Urothelium cell line (cell line): ENCODE measurements at regions not wholly inside any gene's neighbourhood (a gene's known extent, or its start where the extent isn't known, plus 50 kb on each side); places are given as distances from the start of the nearest gene placed in this dataset.
"Not testable (repeated sequence)": the region's sequence is repeated elsewhere in the genome, so short reads cannot be mapped to it uniquely, and the experiment has no call there.

ENCODE experiments used
- DNase-seq: peaks from one replicate; pipeline ENCODE4 v3.0.0; 2011; ENCODE audit warnings: low spot score, mixed read lengths
- FAIRE-seq: peaks from 2 replicates; lab custom pipeline; 2011; peaks lifted over from hg19 to GRCh38; lab: Jason Lieb, UNC

- FAIRE-seq (no peak), DNase-seq (no peak)
These were observed 266.0 kb downstream of the CD83 start for GRCh38 chr6:14383393-14384174.

GRCh38 chr6:14384175-14384949, 266.8 kb downstream of the CD83 start:
- DNase-seq, result no peak
- no peak for FAIRE-seq

GRCh38 chr6:14386263-14386662, 268.7 kb downstream of the CD83 start:
- FAIRE-seq (no peak), DNase-seq (no peak)

- FAIRE-seq (no peak), DNase-seq (no peak)
These were observed 269.1 kb downstream of the CD83 start for GRCh38 chr6:14386668-14387067.

GRCh38 chr6:14388371-14388770, 270.8 kb downstream of the CD83 start:
- no peak for DNase-seq
- no peak for FAIRE-seq

GRCh38 chr6:14389776-14390175, 272.2 kb downstream of the CD83 start:
- FAIRE-seq, DNase-seq: not testable (repeated sequence)

GRCh38 chr6:14390805-14391204, 273.2 kb downstream of the CD83 start:
- no peak for DNase-seq
- FAIRE-seq, result no peak

GRCh38 chr6:14393910-14394309, 276.3 kb downstream of the CD83 start:
- FAIRE-seq (no peak), DNase-seq (no peak)

GRCh38 chr6:14396392-14396791, 278.8 kb downstream of the CD83 start:
- no peak for FAIRE-seq
- no peak for DNase-seq

- DNase-seq, result no peak
- FAIRE-seq, result no peak
These were observed 279.4 kb downstream of the CD83 start for GRCh38 chr6:14396826-14397517.

GRCh38 chr6:14397518-14397901, 279.9 kb downstream of the CD83 start:
- no peak for DNase-seq
- FAIRE-seq, result no peak

- no peak for FAIRE-seq
- no peak for DNase-seq
These were observed 281.4 kb downstream of the CD83 start for GRCh38 chr6:14398953-14399352.

GRCh38 chr6:14399635-14400034, 282.1 kb downstream of the CD83 start:
- no peak for FAIRE-seq
- DNase-seq, result no peak

GRCh38 chr6:14401246-14401645, 283.7 kb downstream of the CD83 start:
- FAIRE-seq (no peak), DNase-seq (no peak)

- no peak for DNase-seq
- no peak for FAIRE-seq
These were observed 289.2 kb downstream of the CD83 start for GRCh38 chr6:14406614-14407331.

GRCh38 chr6:14408446-14408845, 290.9 kb downstream of the CD83 start:
- no peak for FAIRE-seq
- DNase-seq, result no peak

- FAIRE-seq (no peak), DNase-seq (no peak)
These were observed 294.5 kb downstream of the CD83 start for GRCh38 chr6:14412026-14412425.

- FAIRE-seq, result no peak
- no peak for DNase-seq
These were observed 297.9 kb downstream of the CD83 start for GRCh38 chr6:14415452-14415851.

GRCh38 chr6:14417377-14417776, 299.8 kb downstream of the CD83 start:
- DNase-seq, result no peak
- no peak for FAIRE-seq

- not testable (repeated sequence) for DNase-seq, FAIRE-seq
These were observed 301.7 kb downstream of the CD83 start for GRCh38 chr6:14419224-14419623.

GRCh38 chr6:14422061-14422460, 304.5 kb downstream of the CD83 start:
- DNase-seq, result no peak
- FAIRE-seq, result no peak
